NCI-H748 (cell line): ENCODE measurements at regions not wholly inside any gene's neighbourhood (a gene's known extent, or its start where the extent isn't known, plus 50 kb on each side); places are given as distances from the start of the nearest gene placed in this dataset.
"Not testable (repeated sequence)": the region's sequence is repeated elsewhere in the genome, so short reads cannot be mapped to it uniquely, and the experiment has no call there.

Experiments used
- DNase-seq: peaks from one replicate; lab custom pipeline; 2025; ENCODE audit not compliant: unreplicated experiment; lab: John Stamatoyannopoulos, UW

GRCh38 chr1:30171537-30172298 is 551.7 kb downstream of the MATN1 start:
- no peak for DNase-seq

- DNase-seq = no peak
These were observed 554.1 kb downstream of the MATN1 start for GRCh38 chr1:30169269-30169668.

- no peak for DNase-seq
These were observed 557.2 kb downstream of the MATN1 start for GRCh38 chr1:30166174-30166573.

- DNase-seq = no peak
These were observed 558.3 kb downstream of the MATN1 start for GRCh38 chr1:30165116-30165515.

GRCh38 chr1:30164693-30165092 is 558.7 kb downstream of the MATN1 start:
- no peak for DNase-seq

GRCh38 chr1:30162565-30162964 is 560.8 kb downstream of the MATN1 start:
- no peak for DNase-seq

- DNase-seq = no peak
These were observed 561.4 kb downstream of the MATN1 start for GRCh38 chr1:30161953-30162352.

GRCh38 chr1:30160999-30161689 is 562.2 kb downstream of the MATN1 start:
- DNase-seq = no peak

GRCh38 chr1:30159015-30159414 is 564.4 kb downstream of the MATN1 start:
- no peak for DNase-seq

- not testable (repeated sequence) for DNase-seq
These were observed 567.7 kb downstream of the MATN1 start for GRCh38 chr1:30155698-30156097.

- not testable (repeated sequence) for DNase-seq
These were observed 568.1 kb downstream of the MATN1 start for GRCh38 chr1:30155253-30155652.

GRCh38 chr1:30153743-30154449 is 569.5 kb downstream of the MATN1 start:
- DNase-seq = no peak

- no peak for DNase-seq
These were observed 571.6 kb downstream of the MATN1 start for GRCh38 chr1:30151826-30152225.

- no peak for DNase-seq
These were observed 572.3 kb downstream of the MATN1 start for GRCh38 chr1:30151119-30151518.

- DNase-seq = no peak
These were observed 574.2 kb downstream of the MATN1 start for GRCh38 chr1:30149226-30149625.

GRCh38 chr1:30148676-30149075 is 574.7 kb downstream of the MATN1 start:
- DNase-seq = no peak

- DNase-seq = no peak
These were observed 576.2 kb downstream of the MATN1 start for GRCh38 chr1:30147188-30147587.

GRCh38 chr1:30146448-30146847 is 576.9 kb downstream of the MATN1 start:
- no peak for DNase-seq

GRCh38 chr1:30145723-30146303 is 577.6 kb downstream of the MATN1 start:
- DNase-seq = no peak

GRCh38 chr1:30144831-30145230 is 578.6 kb downstream of the MATN1 start:
- no peak for DNase-seq

GRCh38 chr1:30143517-30143916 is 579.9 kb downstream of the MATN1 start:
- no peak for DNase-seq

GRCh38 chr1:30140566-30140965 is 582.8 kb downstream of the MATN1 start:
- no peak for DNase-seq
